ENCODE measurements at regions not wholly inside any gene's neighbourhood (a gene's known extent, or its start where the extent isn't known, plus 50 kb on each side); places are given as distances from the start of the nearest gene placed in this dataset.
"Not testable (repeated sequence)": the region's sequence is repeated elsewhere in the genome, so short reads cannot be mapped to it uniquely, and the experiment has no call there.

GRCh38 chr12:75657831-75658230 lies 146.4 kb upstream of the KRR1 start:
- in situ Hi-C loops (cut with HindIII; ENCODE audit: low pct_unique_long_range_greater_than_20kb, low sequenced_read_pairs) = no loop called here
- no peak for DNase-seq (ENCODE audit: low read depth)

DNA sequence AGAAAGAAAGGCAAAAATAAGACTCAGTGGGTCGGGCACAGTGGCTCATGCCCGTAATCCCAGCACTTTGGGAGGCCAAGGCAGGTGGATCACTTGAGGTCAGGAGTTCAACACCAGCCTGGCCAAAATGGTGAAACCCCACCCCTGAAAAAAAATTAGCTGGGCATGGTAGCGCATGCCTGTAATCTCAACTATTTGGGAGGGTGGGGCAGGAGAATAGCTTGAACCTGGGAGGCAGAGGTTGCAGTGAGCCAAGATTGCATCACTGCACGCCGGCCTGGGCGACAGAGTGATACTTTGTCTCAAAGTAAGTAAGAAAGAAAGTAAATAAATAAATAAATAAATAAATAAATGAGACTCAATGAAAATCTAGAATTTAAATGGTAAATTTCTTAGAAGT lies 145.9 kb upstream of the KRR1 start:
- in situ Hi-C loops (cut with HindIII; ENCODE audit: low pct_unique_long_range_greater_than_20kb, low sequenced_read_pairs); DNase-seq (ENCODE audit: low read depth): not testable (repeated sequence)

- in situ Hi-C loops (cut with HindIII; ENCODE audit: low pct_unique_long_range_greater_than_20kb, low sequenced_read_pairs) = no loop called here
- DNase-seq (ENCODE audit: low read depth) = peak; percentile 61
These were observed 145.2 kb upstream of the KRR1 start for GRCh38 chr12:75656648-75657047.

GRCh38 chr12:75656210-75656609 lies 144.8 kb upstream of the KRR1 start:
- DNase-seq (ENCODE audit: low read depth) = no peak
- in situ Hi-C loops (cut with HindIII; ENCODE audit: low pct_unique_long_range_greater_than_20kb, low sequenced_read_pairs) = no loop called here

- no peak for DNase-seq (ENCODE audit: low read depth)
- in situ Hi-C loops (cut with HindIII; ENCODE audit: low pct_unique_long_range_greater_than_20kb, low sequenced_read_pairs) = no loop called here
These were observed 144.0 kb upstream of the KRR1 start for GRCh38 chr12:75655315-75655806.

GRCh38 chr12:75651342-75651695 lies 139.9 kb upstream of the KRR1 start:
- in situ Hi-C loops (cut with HindIII; ENCODE audit: low pct_unique_long_range_greater_than_20kb, low sequenced_read_pairs) = no loop called here
- no peak for DNase-seq (ENCODE audit: low read depth)

- in situ Hi-C loops (cut with HindIII; ENCODE audit: low pct_unique_long_range_greater_than_20kb, low sequenced_read_pairs) = no loop called here
- DNase-seq (ENCODE audit: low read depth) = no peak
These were observed 139.4 kb upstream of the KRR1 start for GRCh38 chr12:75650595-75651341.

DNA sequence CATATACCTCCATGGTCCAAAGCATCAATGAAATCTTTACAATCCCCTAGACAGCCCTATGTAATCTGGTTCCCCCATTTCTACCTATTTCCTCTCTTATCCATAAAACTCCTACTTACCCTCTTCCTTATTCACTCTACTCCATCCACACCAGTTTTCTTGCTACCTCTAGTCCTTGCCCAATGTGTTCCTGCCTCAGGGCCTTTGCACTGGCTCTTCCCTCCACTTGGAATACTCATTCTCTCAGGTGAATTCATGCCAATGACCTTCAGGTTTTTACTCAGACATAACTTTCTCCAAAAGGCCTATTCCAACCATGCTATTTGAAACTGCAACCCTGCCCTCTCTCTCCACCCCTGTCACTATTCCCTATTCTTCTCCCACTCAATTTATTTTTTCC lies 138.7 kb upstream of the KRR1 start:
- in situ Hi-C loops (cut with HindIII; ENCODE audit: low pct_unique_long_range_greater_than_20kb, low sequenced_read_pairs) = no loop called here
- no peak for DNase-seq (ENCODE audit: low read depth)

DNA sequence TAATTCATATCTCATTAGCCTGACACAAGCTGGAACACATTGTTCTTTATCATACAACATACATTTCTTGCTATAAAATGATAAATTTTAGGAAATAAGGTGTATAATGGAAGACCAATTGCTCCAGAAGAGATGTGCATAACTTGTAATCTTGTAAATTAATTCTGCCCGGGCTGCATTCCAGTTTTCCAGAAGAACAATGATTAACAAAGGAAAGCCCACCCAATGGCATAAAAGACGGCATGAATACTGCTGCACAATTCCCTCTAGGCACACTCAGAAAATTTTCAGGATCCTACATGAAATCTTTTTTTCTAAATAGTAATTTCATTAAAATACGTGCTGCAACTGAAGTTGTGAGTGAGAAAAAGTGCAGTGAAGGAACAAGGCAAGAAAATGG lies 137.4 kb upstream of the KRR1 start:
- DNase-seq (ENCODE audit: low read depth) = no peak
- in situ Hi-C loops (cut with HindIII; ENCODE audit: low pct_unique_long_range_greater_than_20kb, low sequenced_read_pairs) = no loop called here

DNA sequence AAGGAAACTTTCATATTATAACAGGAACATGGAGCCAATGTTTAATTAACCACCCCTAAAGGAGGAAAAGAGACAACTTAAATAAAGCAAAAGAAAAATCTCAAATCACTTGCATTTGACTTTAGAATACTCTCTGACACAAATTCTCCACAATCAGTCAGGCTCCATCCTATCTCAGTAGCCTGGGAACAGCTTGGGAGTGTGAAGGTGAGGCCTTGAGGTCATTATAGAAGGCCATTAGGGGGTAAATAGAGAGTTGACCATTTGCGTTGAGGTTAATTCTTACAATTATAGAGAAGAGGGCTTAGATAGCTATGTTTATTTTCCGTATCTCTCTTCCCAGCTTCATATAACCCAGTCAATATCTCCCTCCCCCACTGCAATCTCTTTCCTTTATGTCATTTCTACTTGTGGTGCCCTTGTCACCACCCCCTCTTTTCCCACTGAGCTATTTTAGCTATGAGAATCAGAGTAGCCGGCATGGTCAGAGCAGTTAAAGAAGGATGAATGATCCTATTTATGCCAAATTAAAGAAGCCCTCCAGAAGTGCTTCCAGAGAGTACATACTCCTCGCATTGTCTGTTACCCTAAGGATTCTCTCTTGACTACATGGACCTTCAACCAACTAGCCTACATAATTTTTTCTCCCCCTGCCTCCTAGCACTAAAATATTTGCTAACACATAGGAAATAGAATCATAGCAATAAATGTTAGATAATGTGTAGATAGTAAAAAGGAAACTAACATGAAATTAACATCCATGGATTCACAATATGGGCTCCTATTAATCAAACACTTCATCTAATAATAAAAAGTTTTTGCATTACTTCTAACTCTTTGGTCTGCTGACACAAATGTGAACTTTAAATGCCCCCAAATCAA lies 135.2 kb upstream of the KRR1 start:
- in situ Hi-C loops (cut with HindIII; ENCODE audit: low pct_unique_long_range_greater_than_20kb, low sequenced_read_pairs) = no loop called here
- DNase-seq (ENCODE audit: low read depth) = no peak

GRCh38 chr12:75644472-75645072 lies 133.2 kb upstream of the KRR1 start:
- in situ Hi-C loops (cut with HindIII; ENCODE audit: low pct_unique_long_range_greater_than_20kb, low sequenced_read_pairs) = no loop called here
- DNase-seq (ENCODE audit: low read depth) = no peak

GRCh38 chr12:75643119-75643518 lies 131.7 kb upstream of the KRR1 start:
- DNase-seq (ENCODE audit: low read depth); in situ Hi-C loops (cut with HindIII; ENCODE audit: low pct_unique_long_range_greater_than_20kb, low sequenced_read_pairs): not testable (repeated sequence)

GRCh38 chr12:75642226-75642625 lies 130.8 kb upstream of the KRR1 start:
- no peak for DNase-seq (ENCODE audit: low read depth)
- in situ Hi-C loops (cut with HindIII; ENCODE audit: low pct_unique_long_range_greater_than_20kb, low sequenced_read_pairs) = no loop called here

- DNase-seq (ENCODE audit: low read depth) = no peak
- in situ Hi-C loops (cut with HindIII; ENCODE audit: low pct_unique_long_range_greater_than_20kb, low sequenced_read_pairs) = no loop called here
These were observed 129.8 kb upstream of the KRR1 start for GRCh38 chr12:75641031-75641780.

- DNase-seq (ENCODE audit: low read depth) = no peak
- in situ Hi-C loops (cut with HindIII; ENCODE audit: low pct_unique_long_range_greater_than_20kb, low sequenced_read_pairs) = no loop called here
These were observed 127.4 kb upstream of the KRR1 start for GRCh38 chr12:75638792-75639191.

GRCh38 chr12:75636607-75637006 lies 125.2 kb upstream of the KRR1 start:
- in situ Hi-C loops (cut with HindIII; ENCODE audit: low pct_unique_long_range_greater_than_20kb, low sequenced_read_pairs) = no loop called here
- no peak for DNase-seq (ENCODE audit: low read depth)

GRCh38 chr12:75635606-75636444 lies 124.4 kb upstream of the KRR1 start:
- in situ Hi-C loops (cut with HindIII; ENCODE audit: low pct_unique_long_range_greater_than_20kb, low sequenced_read_pairs) = no loop called here
- DNase-seq (ENCODE audit: low read depth) = peak; percentile 66
